Breast epithelium (tissue), 3 donors: ENCODE measurements at regions not wholly inside any gene's neighbourhood (a gene's known extent, or its start where the extent isn't known, plus 50 kb on each side); places are given as distances from the start of the nearest gene placed in this dataset.

Experiments used
- POLR2AphosphoS5 ChIP-seq, 3 donors: sonication (generic); formaldehyde crosslinking; IDR thresholded peaks; one replicate each; pipeline ENCODE4 v1.6.1; 2017; ENCODE audit warnings: antibody characterized with exemption in 3 of 3
- TF ChIP-seq, protein P1 (sequence below), 3 donors: fragments of 450-650 bp; IDR thresholded peaks; one replicate each; pipeline ENCODE4 v1.5.1; 2016 to 2017; ENCODE audit warnings: antibody characterized with exemption in 3 of 3, mild to moderate bottlenecking in 3 of 3, moderate library complexity in 3 of 3

DNA sequence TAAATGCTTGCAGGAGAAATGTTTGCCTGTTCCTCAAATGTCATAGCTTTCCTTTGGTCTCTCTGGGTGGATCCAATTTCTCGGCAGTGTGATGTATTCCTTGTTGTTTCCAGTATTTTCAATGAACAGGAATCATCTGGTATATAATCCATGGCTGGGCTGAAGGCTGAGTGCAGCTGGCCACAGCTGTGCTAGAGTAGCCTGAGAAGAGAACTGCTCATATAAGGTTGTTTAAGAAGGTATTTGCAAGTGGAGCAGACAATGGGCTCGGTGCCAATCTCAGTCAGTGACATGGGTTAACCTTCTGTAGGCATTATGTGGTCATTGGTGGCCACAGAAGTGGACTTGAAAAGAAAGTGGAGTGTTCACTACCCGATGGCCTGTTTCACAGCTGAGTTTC lies 390.3 kb downstream of the SPRY1 start:
- no peak for TF ChIP-seq POLR2AphosphoS5 (IDR thresholded peaks at IDR 0.05)
- TF ChIP-seq, protein P1, sequence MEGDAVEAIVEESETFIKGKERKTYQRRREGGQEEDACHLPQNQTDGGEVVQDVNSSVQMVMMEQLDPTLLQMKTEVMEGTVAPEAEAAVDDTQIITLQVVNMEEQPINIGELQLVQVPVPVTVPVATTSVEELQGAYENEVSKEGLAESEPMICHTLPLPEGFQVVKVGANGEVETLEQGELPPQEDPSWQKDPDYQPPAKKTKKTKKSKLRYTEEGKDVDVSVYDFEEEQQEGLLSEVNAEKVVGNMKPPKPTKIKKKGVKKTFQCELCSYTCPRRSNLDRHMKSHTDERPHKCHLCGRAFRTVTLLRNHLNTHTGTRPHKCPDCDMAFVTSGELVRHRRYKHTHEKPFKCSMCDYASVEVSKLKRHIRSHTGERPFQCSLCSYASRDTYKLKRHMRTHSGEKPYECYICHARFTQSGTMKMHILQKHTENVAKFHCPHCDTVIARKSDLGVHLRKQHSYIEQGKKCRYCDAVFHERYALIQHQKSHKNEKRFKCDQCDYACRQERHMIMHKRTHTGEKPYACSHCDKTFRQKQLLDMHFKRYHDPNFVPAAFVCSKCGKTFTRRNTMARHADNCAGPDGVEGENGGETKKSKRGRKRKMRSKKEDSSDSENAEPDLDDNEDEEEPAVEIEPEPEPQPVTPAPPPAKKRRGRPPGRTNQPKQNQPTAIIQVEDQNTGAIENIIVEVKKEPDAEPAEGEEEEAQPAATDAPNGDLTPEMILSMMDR (IDR thresholded peaks at IDR 0.05), result no peak
